Endothelial cell of umbilical vein (primary cell): ENCODE measurements at regions not wholly inside any gene's neighbourhood (a gene's known extent, or its start where the extent isn't known, plus 50 kb on each side); places are given as distances from the start of the nearest gene placed in this dataset.

Experiments
- BruUV-seq: library from RNA; stranded (reverse); fragments of 400-500 nt; replicated peaks from 2 replicates; lab custom pipeline; 2021; lab: Mats Ljungman, UMichigan
- CTCF ChIA-PET: fragments of 300-600, 350-600 bp; sonication (Branson Sonifier 250); formaldehyde crosslinking; loops from one replicate; lab custom pipeline; 2021; ENCODE audit warnings: antibody characterized with exemption, inconsistent platforms; lab: Charles Lee
- POLR2A ChIA-PET: fragments of 300-600, 350-600 bp; sonication (Branson Sonifier 250); formaldehyde crosslinking; loops from one replicate; lab custom pipeline; 2021; ENCODE audit warnings: antibody characterized with exemption, inconsistent platforms; lab: Charles Lee
- DNase-seq: peaks from one replicate; pipeline ENCODE4 v3.0.0-alpha.2; 2011; ENCODE audit warnings: low read depth, low spot score
- FAIRE-seq: peaks from 2 replicates; lab custom pipeline; 2011; peaks lifted over from hg19 to GRCh38; lab: Jason Lieb, UNC
- H2AFZ ChIP-seq: 2 replicates; pipeline ENCODE4 v1.6.0; 2012; ENCODE audit warnings: low read depth, low read length, control low read depth, inconsistent platforms
- H3K27ac ChIP-seq: 2 replicates; pipeline ENCODE4 v1.5.1; 2011; ENCODE audit warnings: low read depth, mild to moderate bottlenecking, control low read depth, low read length, moderate library complexity; ENCODE audit not compliant: insufficient read depth
- H3K27me3 ChIP-seq, 2 experiments: 2 replicates each; pipeline versions ENCODE4 v1.6.0 to v1.6.1; 2011; ENCODE audit warnings: low read length in 2 of 2, mixed read lengths in 1 of 2; ENCODE audit not compliant: control insufficient read depth in 2 of 2, insufficient read depth in 2 of 2
- H3K36me3 ChIP-seq, 2 experiments: 2 replicates in 1 of 2; 3 replicates in 1 of 2; pipeline ENCODE4 v1.5.1; 2011; ENCODE audit warnings: low read length in 2 of 2, mild to moderate bottlenecking in 1 of 2, moderate library complexity in 1 of 2; ENCODE audit not compliant: control insufficient read depth in 2 of 2, insufficient read depth in 2 of 2; ENCODE audit errors: extremely low read depth in 1 of 2
- H3K4me1 ChIP-seq: 3 replicates; pipeline ENCODE4 v1.5.1; 2011; ENCODE audit warnings: mild to moderate bottlenecking, low read length; ENCODE audit not compliant: control insufficient read depth, insufficient read depth; ENCODE audit errors: extremely low read depth
- H3K4me2 ChIP-seq: 2 replicates; pipeline ENCODE4 v1.6.1; 2011; ENCODE audit warnings: low read length, control low read depth, mixed read lengths; ENCODE audit not compliant: insufficient read depth
- H3K4me3 ChIP-seq, 3 experiments: fragments of 200-600 bp in 1 of 3; sonication (generic), shearing (Covaris generic) in 1 of 3; replicated peaks in 1 of 3; 2 replicates each; pipeline ENCODE4 v1.5.1; 2011 to 2016; ENCODE audit warnings: control low read depth in 3 of 3, low read length in 3 of 3, mild to moderate bottlenecking in 2 of 3, inconsistent platforms in 1 of 3, low read depth in 1 of 3, moderate library complexity in 1 of 3; ENCODE audit not compliant: insufficient read depth in 1 of 3
- H3K79me2 ChIP-seq: 2 replicates; pipeline ENCODE4 v1.6.0; 2012; ENCODE audit warnings: low read length, inconsistent platforms; ENCODE audit not compliant: control insufficient read depth, insufficient read depth
- H3K9ac ChIP-seq: replicated peaks from 2 replicates; pipeline ENCODE3; 2011; ENCODE audit warnings: low read length, control low read depth; ENCODE audit not compliant: insufficient read depth; ENCODE audit errors: extremely low read depth
- H3K9me1 ChIP-seq: replicated peaks from 3 replicates; pipeline ENCODE4 v1.6.0; 2011; ENCODE audit warnings: mild to moderate bottlenecking, low read length; ENCODE audit not compliant: control insufficient read depth, insufficient read depth; ENCODE audit errors: extremely low read depth
- H3K9me3 ChIP-seq: replicated peaks from 2 replicates; pipeline ENCODE4 v1.5.1; 2012; ENCODE audit warnings: low read length, inconsistent platforms; ENCODE audit not compliant: control insufficient read depth, insufficient read depth
- H4K20me1 ChIP-seq: replicated peaks from 2 replicates; pipeline ENCODE3; 2011; ENCODE audit warnings: mild to moderate bottlenecking, low read length; ENCODE audit not compliant: control insufficient read depth, insufficient read depth; ENCODE audit errors: extremely low read depth
- CTCF ChIP-seq, 2 donors: IDR thresholded peaks; 1 replicate in 1 of 2; 2 replicates in 1 of 2; pipeline ENCODE4 v1.5.1; 2011; ENCODE audit warnings: low read length in 2 of 2, mild to moderate bottlenecking in 2 of 2, moderate library complexity in 2 of 2, control low read depth in 1 of 2, inconsistent platforms in 1 of 2, low read depth in 1 of 2; ENCODE audit not compliant: insufficient read depth in 1 of 2; ENCODE audit errors: extremely low read depth in 1 of 2
- EZH2 ChIP-seq: IDR thresholded peaks from 2 replicates; pipeline ENCODE4 v1.6.1; 2012; ENCODE audit warnings: borderline replicate concordance, low read depth, mild to moderate bottlenecking, moderate library complexity, low read length, inconsistent platforms; ENCODE audit not compliant: severe bottlenecking
- FOS ChIP-seq: IDR thresholded peaks from 2 replicates; pipeline ENCODE4 v1.6.1; 2011; ENCODE audit warnings: mild to moderate bottlenecking, low read length, moderate library complexity, borderline replicate concordance; ENCODE audit not compliant: insufficient read depth
- JUN ChIP-seq: IDR thresholded peaks from 2 replicates; pipeline ENCODE4 v1.6.1; 2011; ENCODE audit warnings: borderline replicate concordance, low read depth; ENCODE audit not compliant: insufficient read length, insufficient read depth
- MAX ChIP-seq: IDR thresholded peaks from 2 replicates; pipeline ENCODE4 v1.6.1; 2011; ENCODE audit not compliant: insufficient read depth, insufficient read length
- POLR2A ChIP-seq: IDR thresholded peaks from 2 replicates; pipeline ENCODE4 v1.6.1; 2012; ENCODE audit warnings: low read depth, mild to moderate bottlenecking, control low read depth, low read length
- POLR2AphosphoS5 ChIP-seq: IDR thresholded peaks from 2 replicates; pipeline ENCODE4 v1.6.1; 2012; ENCODE audit warnings: low read depth, mild to moderate bottlenecking, control low read depth, low read length, moderate library complexity; ENCODE audit not compliant: insufficient read depth
- dilution Hi-C: fragments of 300-500 bp; cut with MboI; formaldehyde crosslinking; loops from one replicate; pipeline ENCODE4 v1.15.0; 2019; ENCODE audit warnings: low sequenced_read_pairs; ENCODE audit not compliant: extremely low pct_ligation_motif_present
- intact Hi-C: fragments of 100-400 bp; cut with micrococcal nuclease; formaldehyde crosslinking; loops from one replicate; pipeline ENCODE4 v1.10.0; 2022

GRCh38 chr6:121686611-121687023, 251.2 kb downstream of the GJA1 start:
- DNase-seq (no peak), FAIRE-seq (no peak)
- Histone ChIP-seq H3K9ac (no peak overlapping the region), H3K36me3 (no peaks in the 10 kb centered on the region), H3K9me1 (no peaks in the 10 kb centered on the region), H3K4me2 (no peak overlapping the region), H3K79me2 (no peaks in the 10 kb centered on the region), H3K27ac (no peak overlapping the region), H3K4me1 (peaks cover 6% of the 10 kb centered on the region), H3K27me3 (no peaks in the 10 kb centered on the region), H2AFZ (no peak overlapping the region), H4K20me1 (no peaks in the 10 kb centered on the region), H3K9me3 (no peaks in the 10 kb centered on the region), H3K4me3 (no peak overlapping the region)
- CTCF ChIA-PET: no interaction called here
- POLR2A ChIA-PET: no interaction called here
- BruUV-seq: no TSS peak
- intact Hi-C loops (no loop called here), dilution Hi-C loops (no loop called here)
- no peak for TF ChIP-seq EZH2
- TF ChIP-seq JUN: no peak

GRCh38 chr6:121688974-121689373, 253.5 kb downstream of the GJA1 start:
- H3K9me1 ChIP-seq: no peaks in the 10 kb centered on the region
- no peaks in the 10 kb centered on the region for H3K79me2 ChIP-seq
- H3K9ac ChIP-seq: no peak overlapping the region
- no peaks in the 10 kb centered on the region for H3K36me3 ChIP-seq
- H3K9me3 ChIP-seq: no peaks in the 10 kb centered on the region
- DNase-seq: no peak
- no peak overlapping the region for H3K4me2 ChIP-seq
- no peak overlapping the region for H3K27ac ChIP-seq
- H4K20me1 ChIP-seq: no peaks in the 10 kb centered on the region
- CTCF ChIA-PET: no interaction called here
- no peak overlapping the region for H2AFZ ChIP-seq
- peaks cover 11% of the 10 kb centered on the region for H3K4me1 ChIP-seq
- no peak overlapping the region for H3K4me3 ChIP-seq
- intact Hi-C loops (no loop called here), dilution Hi-C loops (no loop called here)
- POLR2A ChIA-PET: no interaction called here
- FAIRE-seq: no peak
- TF ChIP-seq CTCF (IDR thresholded peaks at IDR 0.05; ENCODE audit: extremely low read depth in 1 of 2, insufficient read depth in 1 of 2, low read depth in 1 of 2, low read length in 2 of 2) (no peak), FOS (no peak), MAX (no peak), POLR2AphosphoS5 (no peak), POLR2A (no peak)
- no TSS peak for BruUV-seq
- H3K27me3 ChIP-seq: no peaks in the 10 kb centered on the region
